Parathyroid adenoma (tissue), 2 donors: ENCODE measurements at regions not wholly inside any gene's neighbourhood (a gene's known extent, or its start where the extent isn't known, plus 50 kb on each side); places are given as distances from the start of the nearest gene placed in this dataset.
A peak's percentile ranks its signal among the peaks of the same experiment; 100 is the strongest.

ENCODE experiments used
- H2AFZ ChIP-seq: fragments of 300-600 bp; sonication (generic); one replicate; pipeline ENCODE4 v1.7.0; 2017; ENCODE audit warnings: antibody characterized with exemption, mild to moderate bottlenecking
- H3K27ac ChIP-seq: fragments of 300-600 bp; sonication (generic); one replicate; pipeline ENCODE4 v1.7.0; 2017
- H3K27me3 ChIP-seq: fragments of 300-600 bp; sonication (generic); one replicate; pipeline ENCODE4 v1.7.0; 2017; ENCODE audit warnings: low read length; ENCODE audit not compliant: control insufficient read depth, insufficient read depth
- H3K36me3 ChIP-seq: fragments of 300-600 bp; sonication (generic); one replicate; pipeline ENCODE4 v1.7.0; 2017; ENCODE audit warnings: low read length; ENCODE audit not compliant: control insufficient read depth, insufficient read depth
- H3K4me1 ChIP-seq: fragments of 300-600 bp; sonication (generic); one replicate; pipeline ENCODE4 v1.7.0; 2017; ENCODE audit warnings: control low read depth
- H3K4me2 ChIP-seq: fragments of 300-600 bp; sonication (generic); one replicate; pipeline ENCODE4 v1.7.0; 2017; ENCODE audit warnings: low read length
- H3K4me3 ChIP-seq: fragments of 300-600 bp; sonication (generic); one replicate; pipeline ENCODE4 v1.7.0; 2017; ENCODE audit warnings: low read depth, low read length
- H3K79me2 ChIP-seq: fragments of 300-600 bp; sonication (generic); one replicate; pipeline ENCODE4 v1.7.0; 2017; ENCODE audit warnings: control low read depth
- H3K9ac ChIP-seq: fragments of 300-600 bp; sonication (generic); one replicate; pipeline ENCODE4 v1.7.0; 2017; ENCODE audit warnings: mild to moderate bottlenecking
- H3K9me3 ChIP-seq: fragments of 300-600 bp; sonication (generic); one replicate; pipeline ENCODE4 v1.7.0; 2017; ENCODE audit warnings: low read length; ENCODE audit not compliant: control insufficient read depth
- TF ChIP-seq, protein P1 (sequence below): fragments of 300-600 bp; sonication (generic); IDR thresholded peaks from one replicate; pipeline ENCODE4 v1.7.0; 2017; ENCODE audit warnings: antibody characterized with exemption, mild to moderate bottlenecking
- donor health status: primary hyperparathyroidism.

DNA sequence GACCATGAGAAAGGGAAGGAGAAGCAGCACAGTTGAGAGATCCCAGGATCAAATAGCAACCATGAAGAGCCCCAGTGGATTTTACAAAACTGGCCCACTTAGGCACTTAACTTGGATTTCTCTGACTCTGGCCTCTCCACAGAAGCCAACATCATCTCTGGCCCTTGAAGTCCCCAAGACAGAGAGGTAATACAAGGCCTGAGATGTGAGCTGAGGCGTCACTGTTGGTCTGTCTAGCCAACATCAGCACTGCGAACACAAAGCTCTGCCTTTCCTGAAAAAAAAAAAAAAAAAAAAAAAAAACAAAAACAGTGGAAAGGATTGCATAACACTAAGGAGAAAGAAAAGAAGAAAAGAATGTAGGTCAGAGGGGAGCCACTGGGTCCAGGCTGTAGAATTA lies 378.3 kb downstream of the BRINP1 start:
- Histone ChIP-seq H3K4me3 (no peak overlapping the region), H3K27ac (no peak overlapping the region), H3K4me2 (no peak overlapping the region), H3K9me3 (no peaks in the 10 kb centered on the region), H3K79me2 (no peaks in the 10 kb centered on the region), H3K27me3 (no peaks in the 10 kb centered on the region), H3K36me3 (no peaks in the 10 kb centered on the region), H2AFZ (no peak overlapping the region), H3K4me1 (peaks cover 2% of the 10 kb centered on the region), H3K9ac (no peak overlapping the region)
- TF ChIP-seq, protein P1, sequence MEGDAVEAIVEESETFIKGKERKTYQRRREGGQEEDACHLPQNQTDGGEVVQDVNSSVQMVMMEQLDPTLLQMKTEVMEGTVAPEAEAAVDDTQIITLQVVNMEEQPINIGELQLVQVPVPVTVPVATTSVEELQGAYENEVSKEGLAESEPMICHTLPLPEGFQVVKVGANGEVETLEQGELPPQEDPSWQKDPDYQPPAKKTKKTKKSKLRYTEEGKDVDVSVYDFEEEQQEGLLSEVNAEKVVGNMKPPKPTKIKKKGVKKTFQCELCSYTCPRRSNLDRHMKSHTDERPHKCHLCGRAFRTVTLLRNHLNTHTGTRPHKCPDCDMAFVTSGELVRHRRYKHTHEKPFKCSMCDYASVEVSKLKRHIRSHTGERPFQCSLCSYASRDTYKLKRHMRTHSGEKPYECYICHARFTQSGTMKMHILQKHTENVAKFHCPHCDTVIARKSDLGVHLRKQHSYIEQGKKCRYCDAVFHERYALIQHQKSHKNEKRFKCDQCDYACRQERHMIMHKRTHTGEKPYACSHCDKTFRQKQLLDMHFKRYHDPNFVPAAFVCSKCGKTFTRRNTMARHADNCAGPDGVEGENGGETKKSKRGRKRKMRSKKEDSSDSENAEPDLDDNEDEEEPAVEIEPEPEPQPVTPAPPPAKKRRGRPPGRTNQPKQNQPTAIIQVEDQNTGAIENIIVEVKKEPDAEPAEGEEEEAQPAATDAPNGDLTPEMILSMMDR, result no peak

DNA sequence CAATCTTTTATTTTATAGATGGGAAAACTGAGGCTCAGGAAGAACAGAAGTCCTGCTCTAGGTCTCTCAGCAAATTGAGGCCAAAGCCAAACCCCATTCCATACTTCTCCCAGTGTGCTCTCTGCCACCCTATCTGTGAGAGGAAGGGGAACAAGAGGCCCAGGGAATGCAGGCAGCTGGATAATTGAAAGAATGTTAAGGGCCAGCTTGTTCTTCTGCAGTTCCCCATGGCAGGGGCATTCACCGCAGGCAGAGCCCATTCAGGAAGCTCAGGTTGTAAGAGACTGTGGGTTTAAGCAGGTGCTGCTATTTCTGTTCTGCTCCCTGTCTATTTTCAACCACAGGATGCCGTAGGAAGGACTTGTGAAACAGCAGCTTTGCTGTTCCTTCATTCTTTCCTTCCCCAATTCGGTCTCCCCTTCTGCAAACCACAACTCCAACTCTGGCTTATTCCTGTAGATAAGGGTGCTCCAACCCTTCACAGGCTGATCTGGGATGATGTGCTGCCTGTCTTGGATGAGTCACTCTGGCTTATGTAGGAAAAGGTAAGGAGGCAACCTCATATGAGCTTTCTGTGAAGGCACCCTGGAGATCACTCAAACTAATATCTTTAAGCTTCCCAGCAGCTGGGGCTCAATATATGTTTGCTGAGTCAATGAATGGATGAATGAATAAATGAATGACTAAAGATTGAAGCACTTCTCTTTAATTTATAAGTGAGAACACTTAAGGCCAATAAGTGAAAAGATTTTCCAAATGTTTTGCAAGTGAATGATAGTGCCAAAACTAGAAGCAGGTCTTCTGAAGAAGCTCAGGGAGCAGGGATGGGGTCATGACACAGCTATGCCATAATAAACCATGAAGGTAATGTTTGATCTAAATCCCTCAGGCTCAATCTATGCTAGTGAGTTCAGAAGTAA lies 377.6 kb downstream of the BRINP1 start:
- Histone ChIP-seq H3K9me3 (no peaks in the 10 kb centered on the region), H3K4me1 (peaks cover 2% of the 10 kb centered on the region), H3K4me2 (no peak overlapping the region), H3K27ac (no peak overlapping the region), H3K9ac (no peak overlapping the region), H3K36me3 (no peaks in the 10 kb centered on the region), H2AFZ (no peak overlapping the region), H3K27me3 (no peaks in the 10 kb centered on the region), H3K4me3 (no peak overlapping the region), H3K79me2 (no peaks in the 10 kb centered on the region)
- TF ChIP-seq, protein P1, result no peak

DNA sequence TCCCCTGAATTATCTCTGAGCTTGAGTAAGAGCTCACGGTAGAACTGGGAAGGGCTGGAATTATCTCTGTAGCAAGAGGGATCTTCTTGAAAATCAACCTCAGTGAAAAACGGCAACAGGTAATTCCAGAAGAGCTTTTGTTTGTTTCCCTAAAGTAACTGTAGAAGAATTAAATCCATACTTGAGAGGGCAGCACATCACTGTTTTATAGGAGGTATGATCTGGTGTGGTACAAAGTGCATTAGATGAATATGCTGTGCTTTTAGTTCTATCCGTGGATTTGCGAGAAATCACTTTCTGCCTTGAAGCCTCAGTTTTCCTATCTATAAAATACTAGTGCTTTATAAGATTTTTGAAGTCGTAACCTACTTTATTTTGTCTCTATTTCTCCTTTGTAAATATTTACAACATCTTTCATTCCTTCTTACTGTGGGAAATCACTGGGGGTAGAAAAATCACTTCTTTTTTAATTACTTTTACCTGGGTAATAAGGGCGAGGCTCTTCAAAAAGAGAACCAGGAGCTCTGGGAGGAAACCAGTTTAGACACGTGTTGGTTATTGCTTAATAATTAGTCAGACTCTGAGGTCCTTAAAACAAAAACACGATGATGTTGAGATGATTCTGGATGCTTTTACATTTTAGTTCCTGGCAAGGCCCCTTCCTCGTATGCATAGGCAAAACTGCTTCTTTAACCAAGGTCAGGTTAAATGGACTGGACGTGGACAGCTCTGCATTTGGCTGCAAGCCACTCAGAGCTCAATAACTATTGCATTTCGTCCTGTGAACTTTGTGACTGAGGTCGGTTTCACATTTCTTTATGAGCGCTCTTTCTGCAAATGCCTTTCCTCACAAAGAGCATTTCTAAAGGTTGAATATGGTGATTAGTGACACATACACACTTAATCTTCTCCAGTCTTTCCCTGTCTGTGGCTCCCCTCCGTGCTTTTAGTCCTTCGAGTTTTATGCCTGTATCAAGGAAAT lies 376.1 kb downstream of the BRINP1 start:
- no peak overlapping the region for H3K4me3 ChIP-seq
- H3K79me2 ChIP-seq, result no peaks in the 10 kb centered on the region
- no peaks in the 10 kb centered on the region for H3K36me3 ChIP-seq
- TF ChIP-seq, protein P1, result no peak
- no peaks in the 10 kb centered on the region for H3K27me3 ChIP-seq
- H3K9ac ChIP-seq, result no peak overlapping the region
- H3K9me3 ChIP-seq, result no peaks in the 10 kb centered on the region
- no peak overlapping the region for H3K27ac ChIP-seq
- no peak overlapping the region for H3K4me2 ChIP-seq
- peak overlapping the region; percentile 8 for H2AFZ ChIP-seq
- peaks cover 2% of the 10 kb centered on the region for H3K4me1 ChIP-seq

DNA sequence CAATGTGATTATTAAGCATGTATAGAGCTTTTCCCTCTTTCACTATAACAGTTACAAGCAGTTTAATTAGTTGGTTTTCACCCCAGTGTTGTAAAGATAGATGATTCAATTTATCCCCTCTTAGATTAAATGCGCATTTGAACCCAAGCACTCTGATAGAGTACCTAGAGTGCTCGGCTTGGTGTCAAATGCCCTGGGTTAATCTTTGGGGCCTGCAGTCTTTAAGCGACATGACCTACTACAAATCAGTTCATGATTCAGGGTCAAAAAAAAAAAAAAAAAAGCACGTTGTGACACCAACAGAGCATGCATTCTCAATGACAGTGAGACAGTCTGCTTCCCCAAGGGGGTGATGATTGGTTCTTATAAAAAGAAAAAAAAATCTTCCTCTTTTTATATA lies 375.3 kb downstream of the BRINP1 start:
- H3K27me3 ChIP-seq, result no peaks in the 10 kb centered on the region
- H3K79me2 ChIP-seq, result no peaks in the 10 kb centered on the region
- no peak overlapping the region for H3K9ac ChIP-seq
- H3K4me2 ChIP-seq, result no peak overlapping the region
- H3K9me3 ChIP-seq, result no peaks in the 10 kb centered on the region
- no peak overlapping the region for H3K27ac ChIP-seq
- H3K36me3 ChIP-seq, result no peaks in the 10 kb centered on the region
- TF ChIP-seq, protein P1, result no peak
- H3K4me1 ChIP-seq, result peaks cover 2% of the 10 kb centered on the region
- H3K4me3 ChIP-seq, result no peak overlapping the region
- no peak overlapping the region for H2AFZ ChIP-seq
